Brain microvascular endothelial cell (primary cell): ENCODE measurements at regions not wholly inside any gene's neighbourhood (a gene's known extent, or its start where the extent isn't known, plus 50 kb on each side); places are given as distances from the start of the nearest gene placed in this dataset.

ENCODE experiments used
- DNase-seq: peaks from one replicate; pipeline ENCODE4 v3.0.0-alpha.2; 2020
- H3K27ac ChIP-seq: fragments of 250-450 bp; sonication (Bioruptor Pico); 2 replicates; pipeline ENCODE4 v1.5.1; 2020; ENCODE audit warnings: mild to moderate bottlenecking, moderate library complexity
- H3K27me3 ChIP-seq: fragments of 250-450 bp; sonication (Bioruptor Pico); replicated peaks from 2 replicates; pipeline ENCODE4 v1.5.1; 2020; ENCODE audit warnings: mild to moderate bottlenecking
- H3K36me3 ChIP-seq: fragments of 250-450 bp; sonication (Bioruptor Pico); replicated peaks from 2 replicates; pipeline ENCODE4 v1.5.1; 2020; ENCODE audit warnings: mild to moderate bottlenecking
- H3K4me3 ChIP-seq: 2 replicates; pipeline ENCODE4 v1.5.1; 2011; ENCODE audit warnings: low read depth, mild to moderate bottlenecking, control low read depth, low read length, moderate library complexity
- in situ Hi-C: cut with HindIII; loops from 2 replicates; pipeline ENCODE4 v1.10.0; 2017; ENCODE audit warnings: low sequenced_read_pairs, low pct_ligation_motif_present
- TF ChIP-seq, protein P1 (sequence below): IDR thresholded peaks from 2 replicates; pipeline ENCODE4 v1.5.1; 2011; ENCODE audit warnings: low read depth, mild to moderate bottlenecking, moderate library complexity, low read length, control low read depth, inconsistent platforms; ENCODE audit errors: missing control alignments

DNA sequence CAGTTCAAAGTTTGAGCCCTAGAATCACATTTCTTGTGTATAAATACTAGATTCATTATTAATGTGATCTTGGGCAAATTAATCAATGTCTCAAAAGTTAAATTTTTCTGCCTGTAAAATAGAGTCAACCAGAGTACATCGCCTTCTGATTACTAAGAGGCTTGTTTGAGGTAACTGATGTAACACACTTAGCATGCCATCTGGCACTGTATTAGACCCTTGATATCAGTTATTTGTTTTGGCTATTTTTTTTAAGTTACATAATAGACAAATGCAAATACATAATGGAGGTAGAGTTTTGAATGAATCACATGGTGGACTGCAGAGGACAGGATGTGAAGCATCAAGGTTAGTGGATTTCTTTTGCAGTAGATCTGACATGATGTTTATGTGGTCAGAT is 298.4 kb downstream of the ADGRL2 start:
- Histone ChIP-seq H3K36me3 (no peaks in the 10 kb centered on the region), H3K4me3 (no peak overlapping the region), H3K27me3 (no peaks in the 10 kb centered on the region), H3K27ac (no peak overlapping the region)
- in situ Hi-C loops, result no loop called here
- DNase-seq, result no peak
- TF ChIP-seq, protein P1, sequence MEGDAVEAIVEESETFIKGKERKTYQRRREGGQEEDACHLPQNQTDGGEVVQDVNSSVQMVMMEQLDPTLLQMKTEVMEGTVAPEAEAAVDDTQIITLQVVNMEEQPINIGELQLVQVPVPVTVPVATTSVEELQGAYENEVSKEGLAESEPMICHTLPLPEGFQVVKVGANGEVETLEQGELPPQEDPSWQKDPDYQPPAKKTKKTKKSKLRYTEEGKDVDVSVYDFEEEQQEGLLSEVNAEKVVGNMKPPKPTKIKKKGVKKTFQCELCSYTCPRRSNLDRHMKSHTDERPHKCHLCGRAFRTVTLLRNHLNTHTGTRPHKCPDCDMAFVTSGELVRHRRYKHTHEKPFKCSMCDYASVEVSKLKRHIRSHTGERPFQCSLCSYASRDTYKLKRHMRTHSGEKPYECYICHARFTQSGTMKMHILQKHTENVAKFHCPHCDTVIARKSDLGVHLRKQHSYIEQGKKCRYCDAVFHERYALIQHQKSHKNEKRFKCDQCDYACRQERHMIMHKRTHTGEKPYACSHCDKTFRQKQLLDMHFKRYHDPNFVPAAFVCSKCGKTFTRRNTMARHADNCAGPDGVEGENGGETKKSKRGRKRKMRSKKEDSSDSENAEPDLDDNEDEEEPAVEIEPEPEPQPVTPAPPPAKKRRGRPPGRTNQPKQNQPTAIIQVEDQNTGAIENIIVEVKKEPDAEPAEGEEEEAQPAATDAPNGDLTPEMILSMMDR, result no peak

DNA sequence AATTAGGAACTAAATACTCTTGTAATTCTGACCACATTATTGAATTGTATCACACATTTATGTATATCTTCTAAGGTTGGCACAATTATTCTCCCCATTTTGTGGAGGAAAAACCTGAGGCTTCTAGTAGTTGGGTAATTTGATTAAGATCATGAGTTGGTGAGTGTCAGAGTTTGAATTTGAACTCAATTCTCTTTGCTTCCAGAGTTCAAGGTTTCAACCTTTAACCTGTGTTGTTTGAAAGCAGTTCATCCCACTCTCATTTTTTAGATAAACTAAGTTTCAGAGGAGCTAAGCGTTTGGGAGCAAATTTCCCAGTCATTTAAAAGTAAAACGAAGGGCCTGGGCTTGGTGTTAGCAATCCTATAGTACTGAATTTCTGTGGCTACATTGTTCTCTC is 293.4 kb downstream of the ADGRL2 start:
- in situ Hi-C loops, result no loop called here
- TF ChIP-seq, protein P1, result no peak
- H3K4me3 ChIP-seq, result no peak overlapping the region
- H3K27ac ChIP-seq, result no peak overlapping the region
- no peak for DNase-seq
- no peaks in the 10 kb centered on the region for H3K36me3 ChIP-seq
- no peaks in the 10 kb centered on the region for H3K27me3 ChIP-seq

DNA sequence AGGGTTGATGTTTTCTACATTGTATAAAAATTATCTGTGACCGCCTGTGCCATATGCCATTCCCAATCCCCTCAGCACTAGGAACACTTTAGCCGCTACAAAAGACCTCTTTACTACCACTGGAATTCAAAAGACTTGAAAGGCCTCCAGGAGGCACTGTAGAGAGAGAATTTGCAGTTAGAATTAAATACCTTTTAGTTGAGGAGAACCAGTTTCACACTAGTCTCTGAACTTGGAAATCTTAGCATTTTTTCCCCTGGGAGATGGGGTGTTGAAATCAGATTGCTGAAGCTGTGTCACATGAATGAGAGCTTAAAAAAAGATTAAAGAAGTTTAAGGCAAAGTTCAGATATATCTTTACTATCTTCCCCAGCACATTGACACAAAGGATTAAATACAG is 291.0 kb downstream of the ADGRL2 start:
- peak; percentile 14 for DNase-seq
- TF ChIP-seq, protein P1, result no peak
- Histone ChIP-seq H3K27me3 (no peaks in the 10 kb centered on the region), H3K27ac (no peak overlapping the region), H3K36me3 (no peaks in the 10 kb centered on the region), H3K4me3 (no peak overlapping the region)
- in situ Hi-C loops, result no loop called here

- H3K27me3 ChIP-seq, result no peaks in the 10 kb centered on the region
- no peaks in the 10 kb centered on the region for H3K36me3 ChIP-seq
- in situ Hi-C loops, result no loop called here
- TF ChIP-seq, protein P1, result no peak
- no peak for DNase-seq
- H3K4me3 ChIP-seq, result no peak overlapping the region
- no peak overlapping the region for H3K27ac ChIP-seq
These were observed 290.5 kb downstream of the ADGRL2 start for GRCh38 chr1:82091265-82091664.

DNA sequence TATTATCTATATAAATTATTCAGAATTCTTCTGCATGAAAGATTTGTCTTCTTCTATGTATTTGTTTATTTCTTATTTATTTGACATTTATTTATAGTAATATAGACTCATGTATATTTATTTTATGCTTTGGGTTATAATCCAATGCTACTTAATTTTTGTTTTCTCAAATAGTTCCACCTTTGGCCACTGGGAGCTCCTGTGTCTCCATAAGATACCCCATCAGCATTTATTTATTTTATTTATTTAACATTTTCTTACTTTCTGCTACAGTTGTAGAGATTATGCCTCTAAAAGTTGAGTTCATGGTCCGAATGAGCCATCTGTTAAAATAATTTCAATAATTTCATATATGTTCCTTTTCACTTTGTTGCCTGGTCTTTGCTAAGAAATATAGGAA is 289.4 kb downstream of the ADGRL2 start:
- Histone ChIP-seq H3K27ac (no peak overlapping the region), H3K36me3 (no peaks in the 10 kb centered on the region), H3K4me3 (no peak overlapping the region), H3K27me3 (no peaks in the 10 kb centered on the region)
- in situ Hi-C loops, result no loop called here
- TF ChIP-seq, protein P1, result peak; percentile 56
- DNase-seq, result no peak

GRCh38 chr1:82086739-82087138 is 286.0 kb downstream of the ADGRL2 start:
- no peaks in the 10 kb centered on the region for H3K27me3 ChIP-seq
- TF ChIP-seq, protein P1, result no peak
- no peaks in the 10 kb centered on the region for H3K36me3 ChIP-seq
- in situ Hi-C loops, result no loop called here
- H3K4me3 ChIP-seq, result no peak overlapping the region
- DNase-seq, result peak; percentile 47
- no peak overlapping the region for H3K27ac ChIP-seq
